ENCODE measurements at regions not wholly inside any gene's neighbourhood (a gene's known extent, or its start where the extent isn't known, plus 50 kb on each side); places are given as distances from the start of the nearest gene placed in this dataset.

DNA sequence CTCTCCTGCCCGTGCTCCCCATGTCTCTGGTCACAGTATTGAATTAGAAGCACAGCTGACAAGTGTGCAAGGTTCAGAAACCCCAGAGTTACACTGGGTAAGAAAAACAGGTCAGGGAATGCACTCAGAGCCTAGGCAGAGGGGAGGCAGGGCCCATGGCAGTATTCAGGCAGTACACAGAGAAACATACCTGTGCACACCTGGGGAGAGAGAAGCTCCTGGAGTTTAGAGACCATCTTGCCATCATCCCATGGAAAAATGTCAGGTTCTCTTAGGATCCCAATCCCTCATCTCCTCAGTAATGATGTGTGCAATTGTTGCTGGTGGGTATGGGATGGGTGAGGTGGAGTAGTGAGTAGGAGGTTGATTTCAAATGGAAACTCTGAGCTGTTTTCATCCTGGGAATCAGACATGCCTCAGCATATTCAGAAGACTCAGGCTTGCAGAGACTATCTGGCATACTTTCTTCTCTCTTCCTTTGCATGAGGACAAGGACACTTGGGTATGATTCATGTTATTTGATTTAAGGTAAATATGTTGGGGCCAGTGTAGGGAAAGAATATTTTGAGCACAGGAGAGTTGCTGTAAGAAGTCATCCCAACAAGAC is 228.5 kb downstream of the ESM1 start:
- no peak for TF ChIP-seq CREB1 (IDR thresholded peaks at IDR 0.05; ENCODE audit: low read depth)
- no peak for TF ChIP-seq TAF1 (IDR thresholded peaks at IDR 0.05; ENCODE audit: low read depth)
- no peak for TF ChIP-seq YY1 (IDR thresholded peaks at IDR 0.05; ENCODE audit: low read depth)
- TF ChIP-seq, protein P1, sequence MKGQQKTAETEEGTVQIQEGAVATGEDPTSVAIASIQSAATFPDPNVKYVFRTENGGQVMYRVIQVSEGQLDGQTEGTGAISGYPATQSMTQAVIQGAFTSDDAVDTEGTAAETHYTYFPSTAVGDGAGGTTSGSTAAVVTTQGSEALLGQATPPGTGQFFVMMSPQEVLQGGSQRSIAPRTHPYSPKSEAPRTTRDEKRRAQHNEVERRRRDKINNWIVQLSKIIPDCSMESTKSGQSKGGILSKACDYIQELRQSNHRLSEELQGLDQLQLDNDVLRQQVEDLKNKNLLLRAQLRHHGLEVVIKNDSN (IDR thresholded peaks at IDR 0.05), result no peak
- TF ChIP-seq EP300 (IDR thresholded peaks at IDR 0.05; ENCODE audit: borderline replicate concordance), result no peak
